ENCODE measurements at regions not wholly inside any gene's neighbourhood (a gene's known extent, or its start where the extent isn't known, plus 50 kb on each side); places are given as distances from the start of the nearest gene placed in this dataset.

- FAIRE-seq: no peak
These were observed 249.6 kb upstream of the SOX5 start for GRCh38 chr12:24198936-24199671.

GRCh38 chr12:24198070-24198469 is 248.6 kb upstream of the SOX5 start:
- no peak for FAIRE-seq

- FAIRE-seq: no peak
These were observed 248.1 kb upstream of the SOX5 start for GRCh38 chr12:24197532-24197931.

- no peak for FAIRE-seq
These were observed 245.6 kb upstream of the SOX5 start for GRCh38 chr12:24195063-24195462.

- no peak for FAIRE-seq
These were observed 241.6 kb upstream of the SOX5 start for GRCh38 chr12:24191117-24191516.

- FAIRE-seq: no peak
These were observed 236.3 kb upstream of the SOX5 start for GRCh38 chr12:24185782-24186181.

- FAIRE-seq: no peak
These were observed 228.4 kb upstream of the SOX5 start for GRCh38 chr12:24177889-24178288.

GRCh38 chr12:24175929-24176328 is 226.5 kb upstream of the SOX5 start:
- FAIRE-seq: no peak

- FAIRE-seq: no peak
These were observed 225.8 kb upstream of the SOX5 start for GRCh38 chr12:24175284-24175683.

- FAIRE-seq: no peak
These were observed 223.6 kb upstream of the SOX5 start for GRCh38 chr12:24173067-24173466.

GRCh38 chr12:24172773-24173066 is 223.2 kb upstream of the SOX5 start:
- no peak for FAIRE-seq

GRCh38 chr12:24172031-24172772 is 222.7 kb upstream of the SOX5 start:
- no peak for FAIRE-seq

- no peak for FAIRE-seq
These were observed 205.6 kb upstream of the SOX5 start for GRCh38 chr12:24155042-24155441.

GRCh38 chr12:24153079-24153478 is 203.6 kb upstream of the SOX5 start:
- FAIRE-seq: no peak

GRCh38 chr12:24152270-24152669 is 202.8 kb upstream of the SOX5 start:
- no peak for FAIRE-seq

- no peak for FAIRE-seq
These were observed 194.5 kb upstream of the SOX5 start for GRCh38 chr12:24143928-24144327.

- no peak for FAIRE-seq
These were observed 189.6 kb upstream of the SOX5 start for GRCh38 chr12:24139035-24139434.

GRCh38 chr12:24138041-24138440 is 188.6 kb upstream of the SOX5 start:
- no peak for FAIRE-seq

- FAIRE-seq: no peak
These were observed 185.8 kb upstream of the SOX5 start for GRCh38 chr12:24135158-24135850.

GRCh38 chr12:24134092-24134491 is 184.6 kb upstream of the SOX5 start:
- FAIRE-seq: no peak

- no peak for FAIRE-seq
These were observed 183.9 kb upstream of the SOX5 start for GRCh38 chr12:24133384-24133783.

- FAIRE-seq: no peak
These were observed 178.7 kb upstream of the SOX5 start for GRCh38 chr12:24127919-24128721.

- no peak for FAIRE-seq
These were observed 175.8 kb upstream of the SOX5 start for GRCh38 chr12:24125280-24125679.
